ENCODE measurements at regions not wholly inside any gene's neighbourhood (a gene's known extent, or its start where the extent isn't known, plus 50 kb on each side); places are given as distances from the start of the nearest gene placed in this dataset.
"Not testable (repeated sequence)": the region's sequence is repeated elsewhere in the genome, so short reads cannot be mapped to it uniquely, and the experiment has no call there.

- no peak for DNase-seq
- intact Hi-C loops (cut with DNase I): no loop called here
- Histone ChIP-seq H3K27ac (no peak overlapping the region), H3K4me1 (no peaks in the 10 kb centered on the region), H3K27me3 (no peaks in the 10 kb centered on the region), H3K36me3 (no peaks in the 10 kb centered on the region), H3K4me3 (no peak overlapping the region), H3K9me3 (peaks cover 0 to 6% (median 0%) of the 10 kb centered on the region in 12 donors)
- TF ChIP-seq POLR2A (IDR thresholded peaks at IDR 0.05) (no peak), CTCF (IDR thresholded peaks at IDR 0.05) (no peak)
- ATAC-seq: no peak
- WGBS, 4 donors: 53 to 55% (median 54%) methylated on average over 6 of the region's 6 CpGs
Observed at GRCh38 chr3:6697722-6698121, 163.2 kb upstream of the GRM7 start.

- H3K9me3 ChIP-seq; H3K4me1 ChIP-seq; H3K27ac ChIP-seq; H3K27me3 ChIP-seq; ATAC-seq; intact Hi-C loops (cut with DNase I); DNase-seq; H3K4me3 ChIP-seq; H3K36me3 ChIP-seq: not testable (repeated sequence)
- WGBS, 4 donors: 59 to 64% (median 61%) methylated on average over 5 of the region's 5 CpGs
Observed at GRCh38 chr3:6704817-6705216, 156.1 kb upstream of the GRM7 start.

GRCh38 chr3:6706777-6707176, 154.1 kb upstream of the GRM7 start:
- H3K27ac ChIP-seq: no peak overlapping the region
- intact Hi-C loops (cut with DNase I): no loop called here
- H3K4me1 ChIP-seq: no peaks in the 10 kb centered on the region
- DNase-seq (no peak), ATAC-seq (no peak)
- no peaks in the 10 kb centered on the region for H3K9me3 ChIP-seq
- no peaks in the 10 kb centered on the region for H3K36me3 ChIP-seq
- H3K27me3 ChIP-seq: no peaks in the 10 kb centered on the region
- WGBS, 4 donors: 32 to 38% (median 34%) methylated on average over 2 of the region's 2 CpGs
- no peak for TF ChIP-seq CTCF (IDR thresholded peaks at IDR 0.05)
- no peak for TF ChIP-seq POLR2A (IDR thresholded peaks at IDR 0.05)
- H3K4me3 ChIP-seq: no peak overlapping the region

DNA sequence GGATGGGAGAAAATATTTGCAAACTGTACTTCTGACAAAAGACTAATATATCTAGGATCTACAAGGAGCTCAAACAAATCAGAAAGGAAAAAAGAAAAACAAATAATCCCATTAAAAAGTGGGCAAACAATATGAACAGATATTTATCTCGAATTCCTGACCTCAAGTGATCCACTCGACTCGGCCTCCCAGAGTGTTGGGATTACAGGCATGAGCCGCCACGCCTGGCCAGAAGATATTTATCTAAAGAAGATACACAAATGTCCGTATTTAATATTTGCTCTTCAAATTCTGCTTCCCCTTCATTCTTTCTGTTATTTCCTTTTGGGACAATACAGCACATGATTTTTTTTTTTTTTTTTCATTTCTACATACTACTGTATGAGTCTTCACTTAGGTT, 151.7 kb upstream of the GRM7 start:
- WGBS, 4 donors: 69 to 75% (median 72%) methylated on average over 6 of the region's 6 CpGs

More for the DNA sequence above, 151.7 kb upstream of the GRM7 start:
- no peaks in the 10 kb centered on the region for H3K27me3 ChIP-seq
- H3K4me3 ChIP-seq: no peak overlapping the region
- DNase-seq (no peak), ATAC-seq (no peak)
- no peaks in the 10 kb centered on the region for H3K4me1 ChIP-seq
- intact Hi-C loops (cut with DNase I): no loop called here
- no peaks in the 10 kb centered on the region for H3K36me3 ChIP-seq
- no peak for TF ChIP-seq CTCF (IDR thresholded peaks at IDR 0.05)
- H3K27ac ChIP-seq: no peak overlapping the region
- H3K9me3 ChIP-seq: no peaks in the 10 kb centered on the region
